ENCODE measurements at regions not wholly inside any gene's neighbourhood (a gene's known extent, or its start where the extent isn't known, plus 50 kb on each side); places are given as distances from the start of the nearest gene placed in this dataset.
A peak's percentile ranks its signal among the peaks of the same experiment; 100 is the strongest.

- ATAC-seq (peak; percentile 71), DNase-seq (no peak)
- Mint-ChIP-seq H3K36me3 (ENCODE audit: low read depth) (no peaks in the 10 kb centered on the region), H3K27ac (no peak overlapping the region), H3K4me1 (ENCODE audit: low read depth) (no peaks in the 10 kb centered on the region), H3K4me3 (no peak overlapping the region), H3K9me3 (no peaks in the 10 kb centered on the region), H3K27me3 (peaks cover 2% of the 10 kb centered on the region)
- ChIA-PET CTCF (interaction anchor here (0.8 to 3.9 kb wide), 16 partner anchors 8 to 174 kb away, joined by 3 to 30 read pairs (median 4); no protein-coding TSS in a partner anchor), POLR2A (interaction anchor here (0.6 kb wide), 1 partner anchor 789 kb away, joined by 3 read pairs; no protein-coding TSS in a partner anchor)
- TF ChIP-seq CTCF (IDR thresholded peaks at IDR 0.05) = peak; percentile 58
- intact Hi-C loops (cut with micrococcal nuclease) = loop anchor here (5.0 kb wide), 1 partner anchor 105 kb away; no protein-coding TSS in a partner anchor
These were observed 63.6 kb upstream of the ACSL3 start for GRCh38 chr2:222797261-222797660.

DNA sequence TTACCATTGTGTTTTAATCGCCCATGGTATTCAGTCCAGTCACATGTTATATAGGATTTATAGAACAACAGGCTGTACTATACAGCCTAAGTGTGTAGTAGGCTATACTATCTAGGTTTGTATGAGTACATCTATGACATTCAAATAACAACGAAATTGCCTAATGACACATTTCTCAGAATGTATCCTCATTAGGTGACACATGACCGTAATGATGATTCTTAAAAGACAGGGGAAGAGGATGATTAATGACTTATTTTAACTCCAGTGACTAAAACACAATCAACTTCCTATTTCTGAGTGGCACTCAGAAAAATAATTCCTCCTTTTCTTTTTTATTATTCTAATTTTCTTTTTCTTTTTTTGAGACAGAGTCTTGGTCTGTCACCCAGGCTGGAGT is 63.0 kb upstream of the ACSL3 start:
- H3K27ac Mint-ChIP-seq = no peak overlapping the region
- no peaks in the 10 kb centered on the region for H3K36me3 Mint-ChIP-seq (ENCODE audit: low read depth)
- ATAC-seq (peak; percentile 79), DNase-seq (no peak)
- ChIA-PET CTCF (interaction anchor here (1.2 to 3.9 kb wide), 10 partner anchors 9 to 115 kb away, joined by 3 to 30 read pairs (median 5); no protein-coding TSS in a partner anchor), POLR2A (no interaction called here)
- no peaks in the 10 kb centered on the region for H3K9me3 Mint-ChIP-seq
- H3K27me3 Mint-ChIP-seq = peaks cover 2% of the 10 kb centered on the region
- TF ChIP-seq CTCF (IDR thresholded peaks at IDR 0.05) = no peak
- no peak overlapping the region for H3K4me3 Mint-ChIP-seq
- intact Hi-C loops (cut with micrococcal nuclease) = loop anchor here (5.0 kb wide), 1 partner anchor 104 kb away; no protein-coding TSS in a partner anchor
- H3K4me1 Mint-ChIP-seq (ENCODE audit: low read depth) = no peaks in the 10 kb centered on the region

DNA sequence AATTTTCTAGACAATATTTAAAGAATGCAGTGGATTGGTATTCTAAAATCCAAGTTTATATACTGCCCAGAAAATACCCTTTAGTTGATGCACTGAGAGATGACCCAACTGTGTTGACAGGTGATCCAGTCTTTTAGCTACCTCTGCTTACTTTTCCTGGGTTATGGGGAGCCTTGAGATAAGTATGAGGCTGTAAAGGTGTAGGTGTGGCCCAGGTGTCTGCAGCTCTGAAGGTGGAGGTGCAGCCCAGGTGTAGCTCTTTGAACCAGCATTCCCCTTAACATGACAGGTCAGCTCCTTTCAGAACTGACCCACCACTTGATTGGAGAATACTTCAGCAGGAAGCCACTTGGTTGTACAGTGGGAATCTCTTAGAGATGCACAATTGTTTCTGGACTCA is 62.3 kb upstream of the ACSL3 start:
- Mint-ChIP-seq H3K4me3 (no peak overlapping the region), H3K4me1 (ENCODE audit: low read depth) (no peaks in the 10 kb centered on the region), H3K27me3 (peaks cover 2% of the 10 kb centered on the region), H3K9me3 (no peaks in the 10 kb centered on the region), H3K27ac (no peak overlapping the region), H3K36me3 (ENCODE audit: low read depth) (no peaks in the 10 kb centered on the region)
- intact Hi-C loops (cut with micrococcal nuclease) = loop anchor here (5.0 kb wide), 1 partner anchor 104 kb away; no protein-coding TSS in a partner anchor
- POLR2A ChIA-PET = no interaction called here
- no peak for DNase-seq
- no peak for TF ChIP-seq CTCF (IDR thresholded peaks at IDR 0.05)
- ATAC-seq = no peak
- CTCF ChIA-PET = interaction anchor here (0.8 to 3.9 kb wide), 5 partner anchors 14 to 103 kb away, joined by 3 to 30 read pairs (median 4); no protein-coding TSS in a partner anchor

DNA sequence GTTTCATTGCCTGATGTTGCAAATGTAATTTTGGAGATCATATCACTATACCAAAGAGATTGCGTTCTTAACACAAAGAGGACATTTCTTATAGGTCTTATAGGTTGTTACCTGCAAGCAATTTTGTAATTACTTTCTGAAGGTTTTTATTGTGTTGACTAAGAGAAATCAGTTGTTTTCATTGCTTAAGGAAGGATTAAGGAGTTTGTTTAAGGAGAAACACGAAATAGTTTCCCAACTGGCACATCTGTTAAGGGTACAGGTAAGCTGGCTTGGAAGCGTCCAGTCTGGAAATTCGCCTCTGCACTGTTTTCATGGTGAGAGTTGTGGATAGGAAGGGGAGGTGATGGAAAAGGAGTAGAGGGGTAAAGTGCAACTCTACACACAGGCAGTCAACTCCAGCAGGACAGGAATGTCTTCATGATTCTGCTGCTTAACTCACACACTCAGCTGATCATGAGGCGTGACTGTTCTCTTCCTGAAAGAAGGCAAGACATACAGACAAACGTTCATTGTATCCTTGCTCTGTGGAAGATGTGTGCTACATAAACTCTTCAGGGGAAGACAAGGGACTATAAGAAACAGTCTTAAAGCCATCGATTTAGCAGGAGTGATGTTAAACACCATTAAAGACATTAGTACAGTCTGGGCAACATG is 61.4 kb upstream of the ACSL3 start:
- ATAC-seq (no peak), DNase-seq (no peak)
- peaks cover 2% of the 10 kb centered on the region for H3K27me3 Mint-ChIP-seq
- no peaks in the 10 kb centered on the region for H3K4me1 Mint-ChIP-seq (ENCODE audit: low read depth)
- CTCF ChIA-PET = interaction anchor here (3.9 kb wide), 1 partner anchor 103 kb away, joined by 30 read pairs; no protein-coding TSS in a partner anchor
- TF ChIP-seq CTCF (IDR thresholded peaks at IDR 0.05) = no peak
- no peaks in the 10 kb centered on the region for H3K36me3 Mint-ChIP-seq (ENCODE audit: low read depth)
- POLR2A ChIA-PET = no interaction called here
- intact Hi-C loops (cut with micrococcal nuclease) = loop anchor here (5.0 kb wide), 1 partner anchor 103 kb away; no protein-coding TSS in a partner anchor
- H3K27ac Mint-ChIP-seq = no peak overlapping the region
- no peaks in the 10 kb centered on the region for H3K9me3 Mint-ChIP-seq
- H3K4me3 Mint-ChIP-seq = no peak overlapping the region

- Mint-ChIP-seq H3K36me3 (ENCODE audit: low read depth) (no peaks in the 10 kb centered on the region), H3K4me3 (no peak overlapping the region), H3K4me1 (ENCODE audit: low read depth) (no peaks in the 10 kb centered on the region), H3K9me3 (no peaks in the 10 kb centered on the region), H3K27me3 (peaks cover 4% of the 10 kb centered on the region), H3K27ac (no peak overlapping the region)
- TF ChIP-seq CTCF (IDR thresholded peaks at IDR 0.05) = no peak
- intact Hi-C loops (cut with micrococcal nuclease) = no loop called here
- ChIA-PET POLR2A (no interaction called here), CTCF (interaction anchor here (0.7 to 0.8 kb wide), 2 partner anchors 12 to 122 kb away, joined by 3 read pairs; no protein-coding TSS in a partner anchor)
- DNase-seq = no peak
- ATAC-seq = no peak
These were observed 58.2 kb upstream of the ACSL3 start for GRCh38 chr2:222802514-222803196.
